ENCODE measurements at regions not wholly inside any gene's neighbourhood (a gene's known extent, or its start where the extent isn't known, plus 50 kb on each side); places are given as distances from the start of the nearest gene placed in this dataset.

DNA sequence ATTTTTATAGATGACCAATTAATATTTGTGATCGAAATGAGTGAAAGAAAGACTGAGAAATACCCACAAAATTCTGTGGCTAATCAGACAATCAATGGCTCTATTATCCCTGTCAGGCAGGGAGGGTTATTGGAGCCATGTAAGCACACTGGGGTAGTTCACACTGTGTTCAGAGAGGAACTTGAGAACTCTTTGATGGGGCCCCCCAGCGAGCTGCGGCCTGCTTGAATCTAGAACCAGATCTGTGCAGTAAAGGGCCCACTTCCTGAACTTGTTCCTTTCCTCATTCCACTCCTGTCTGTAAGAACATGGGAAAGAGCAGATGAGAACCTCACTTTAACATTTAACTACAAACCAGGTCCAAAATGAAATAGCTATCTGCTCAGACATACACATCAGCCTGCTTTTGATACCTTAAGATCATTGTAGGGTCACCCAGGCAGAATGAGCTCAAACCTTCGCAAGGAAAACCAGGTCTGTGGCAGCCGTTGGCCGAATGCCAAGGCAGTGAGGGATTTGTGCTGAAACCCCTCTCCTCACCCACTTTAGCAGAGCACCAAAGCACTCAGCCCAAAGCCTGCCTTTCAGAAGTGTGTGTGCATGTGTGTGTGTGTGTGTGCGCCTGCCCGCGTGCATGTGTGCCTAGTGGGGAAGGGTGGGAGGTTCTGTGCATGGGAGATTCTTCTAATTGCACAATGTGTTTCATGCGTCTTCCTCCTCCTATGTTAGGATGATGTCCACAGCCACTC is 365.6 kb upstream of the MGMT start:
- intact Hi-C loops (cut with micrococcal nuclease), result no loop called here
- dilution Hi-C loops (cut with MboI; ENCODE audit: extremely low pct_ligation_motif_present, low sequenced_read_pairs), result no loop called here
- H3K27me3 ChIP-seq (ENCODE audit: control insufficient read depth in 2 of 2, insufficient read depth in 2 of 2, low read length in 2 of 2), result no peaks in the 10 kb centered on the region
- no peak overlapping the region for H3K27ac ChIP-seq (ENCODE audit: insufficient read depth, low read depth, low read length)
- H3K4me3 ChIP-seq (replicated peaks in 1 of 3; ENCODE audit: insufficient read depth in 1 of 3, low read depth in 1 of 3, low read length in 3 of 3), result no peak overlapping the region
- no peak for TF ChIP-seq GATA2 (IDR thresholded peaks at IDR 0.05; ENCODE audit: insufficient read depth, insufficient read length, low read depth, low read length)
- no peak for TF ChIP-seq POLR2A (IDR thresholded peaks at IDR 0.05; ENCODE audit: low read depth, low read length)
- TF ChIP-seq MYC (IDR thresholded peaks at IDR 0.05; ENCODE audit: low read depth, low read length), result no peak
- TF ChIP-seq, protein P1, sequence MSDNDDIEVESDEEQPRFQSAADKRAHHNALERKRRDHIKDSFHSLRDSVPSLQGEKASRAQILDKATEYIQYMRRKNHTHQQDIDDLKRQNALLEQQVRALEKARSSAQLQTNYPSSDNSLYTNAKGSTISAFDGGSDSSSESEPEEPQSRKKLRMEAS (IDR thresholded peaks at IDR 0.05; ENCODE audit: insufficient read depth, insufficient read length), result no peak
- TF ChIP-seq, protein P2, sequence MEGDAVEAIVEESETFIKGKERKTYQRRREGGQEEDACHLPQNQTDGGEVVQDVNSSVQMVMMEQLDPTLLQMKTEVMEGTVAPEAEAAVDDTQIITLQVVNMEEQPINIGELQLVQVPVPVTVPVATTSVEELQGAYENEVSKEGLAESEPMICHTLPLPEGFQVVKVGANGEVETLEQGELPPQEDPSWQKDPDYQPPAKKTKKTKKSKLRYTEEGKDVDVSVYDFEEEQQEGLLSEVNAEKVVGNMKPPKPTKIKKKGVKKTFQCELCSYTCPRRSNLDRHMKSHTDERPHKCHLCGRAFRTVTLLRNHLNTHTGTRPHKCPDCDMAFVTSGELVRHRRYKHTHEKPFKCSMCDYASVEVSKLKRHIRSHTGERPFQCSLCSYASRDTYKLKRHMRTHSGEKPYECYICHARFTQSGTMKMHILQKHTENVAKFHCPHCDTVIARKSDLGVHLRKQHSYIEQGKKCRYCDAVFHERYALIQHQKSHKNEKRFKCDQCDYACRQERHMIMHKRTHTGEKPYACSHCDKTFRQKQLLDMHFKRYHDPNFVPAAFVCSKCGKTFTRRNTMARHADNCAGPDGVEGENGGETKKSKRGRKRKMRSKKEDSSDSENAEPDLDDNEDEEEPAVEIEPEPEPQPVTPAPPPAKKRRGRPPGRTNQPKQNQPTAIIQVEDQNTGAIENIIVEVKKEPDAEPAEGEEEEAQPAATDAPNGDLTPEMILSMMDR (IDR thresholded peaks at IDR 0.05; ENCODE audit: extremely low read depth in 1 of 2, insufficient read depth in 1 of 2, low read depth in 1 of 2, low read length in 2 of 2), result no peak
- TF ChIP-seq EZH2 (IDR thresholded peaks at IDR 0.05; ENCODE audit: borderline replicate concordance, low read depth, low read length, severe bottlenecking), result no peak
- TF ChIP-seq FOS (IDR thresholded peaks at IDR 0.05; ENCODE audit: borderline replicate concordance, insufficient read depth, low read length), result no peak
- no peak for TF ChIP-seq JUN (IDR thresholded peaks at IDR 0.05; ENCODE audit: borderline replicate concordance, insufficient read depth, insufficient read length, low read depth)
- no peak for TF ChIP-seq POLR2AphosphoS5 (IDR thresholded peaks at IDR 0.05; ENCODE audit: insufficient read depth, low read depth, low read length)
- POLR2A ChIA-PET, result no interaction called here
- FAIRE-seq, result no peak
- H2AFZ ChIP-seq (ENCODE audit: low read depth, low read length), result no peak overlapping the region
- no TSS peak for BruUV-seq (replicated peaks)
- H3K79me2 ChIP-seq (ENCODE audit: control insufficient read depth, insufficient read depth, low read length), result no peaks in the 10 kb centered on the region
- H3K9me1 ChIP-seq (replicated peaks; ENCODE audit: control insufficient read depth, extremely low read depth, insufficient read depth, low read length), result no peaks in the 10 kb centered on the region
- H4K20me1 ChIP-seq (replicated peaks; ENCODE audit: control insufficient read depth, extremely low read depth, insufficient read depth, low read length), result no peaks in the 10 kb centered on the region
- CTCF ChIA-PET, result no interaction called here
- H3K36me3 ChIP-seq (ENCODE audit: control insufficient read depth in 2 of 2, extremely low read depth in 1 of 2, insufficient read depth in 2 of 2, low read length in 2 of 2), result no peaks in the 10 kb centered on the region
- no peak for DNase-seq (ENCODE audit: low read depth, low spot score)
- no peaks in the 10 kb centered on the region for H3K9me3 ChIP-seq (replicated peaks; ENCODE audit: control insufficient read depth, insufficient read depth, low read length)
- H3K4me1 ChIP-seq (ENCODE audit: control insufficient read depth, extremely low read depth, insufficient read depth, low read length), result peaks cover 22% of the 10 kb centered on the region
- no peak overlapping the region for H3K9ac ChIP-seq (replicated peaks; ENCODE audit: extremely low read depth, insufficient read depth, low read length)
- H3K4me2 ChIP-seq (ENCODE audit: insufficient read depth, low read length), result no peak overlapping the region
